ENCODE measurements at regions not wholly inside any gene's neighbourhood (a gene's known extent, or its start where the extent isn't known, plus 50 kb on each side); places are given as distances from the start of the nearest gene placed in this dataset.

DNA sequence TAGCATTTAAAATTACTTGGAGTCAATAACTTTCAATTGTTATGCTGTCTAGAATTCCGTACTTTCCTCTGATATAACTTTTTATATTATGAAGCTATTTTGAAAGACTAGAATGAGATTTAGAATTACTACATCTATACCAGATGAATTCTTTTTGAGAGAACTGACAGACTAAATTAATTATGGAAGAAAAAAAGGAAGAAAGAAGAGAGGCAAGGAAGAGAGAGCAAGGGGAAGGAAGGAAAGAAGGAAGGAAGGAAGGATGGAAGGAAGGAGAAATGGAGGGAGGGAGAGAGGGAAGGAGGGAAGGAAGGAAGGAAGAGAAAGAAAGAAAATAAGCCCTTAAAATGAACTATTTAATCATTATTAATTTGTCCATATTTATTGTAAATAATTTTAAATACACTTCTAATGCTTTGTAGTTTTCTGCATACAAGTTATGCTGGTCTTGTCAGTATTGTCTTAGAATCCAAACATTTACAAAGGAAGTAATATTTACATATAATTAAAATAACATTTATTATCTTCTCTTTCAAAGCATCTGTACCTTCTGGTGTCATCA, 280.4 kb upstream of the HSF2 start:
- H3K4me3 ChIP-seq (ENCODE audit: low read depth in 1 of 2, low read length in 2 of 2) = no peak overlapping the region

DNA sequence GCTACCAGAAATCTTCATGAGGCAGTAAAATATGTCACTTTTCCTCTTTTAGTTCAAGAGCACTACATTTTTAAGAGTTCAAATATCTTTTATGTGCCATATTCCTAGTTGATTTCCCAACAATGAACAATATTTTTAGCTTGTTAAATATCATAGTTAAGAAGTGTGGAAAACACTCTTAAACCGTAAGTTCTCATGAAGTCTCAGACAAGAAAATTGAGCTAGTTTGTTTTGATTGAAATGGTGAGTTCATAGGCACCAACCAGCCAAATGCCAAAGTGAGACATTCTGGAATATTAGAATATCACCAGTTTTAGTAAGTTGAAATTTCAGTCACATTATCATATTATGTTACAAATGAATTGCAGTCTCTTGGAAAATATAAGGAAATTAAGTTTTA, 277.2 kb upstream of the HSF2 start:
- 49 to 51% methylated on average over 1 of the region's 1 CpG for WGBS, 2 donors
- H3K9me3 ChIP-seq (ENCODE audit: control insufficient read depth in 2 of 2, insufficient read depth in 1 of 2, low read depth in 1 of 2, low read length in 1 of 2) = no peaks in the 10 kb centered on the region
- no peaks in the 10 kb centered on the region for H3K36me3 ChIP-seq (ENCODE audit: control insufficient read depth in 2 of 2, insufficient read depth in 2 of 2, low read length in 1 of 2)
- no peak overlapping the region for H3K27ac ChIP-seq (ENCODE audit: low read depth in 2 of 2, low read length in 1 of 2)
- H3K4me3 ChIP-seq (ENCODE audit: low read depth in 1 of 2, low read length in 2 of 2) = no peak overlapping the region
- no peaks in the 10 kb centered on the region for H3K27me3 ChIP-seq (ENCODE audit: control insufficient read depth in 1 of 2, insufficient read depth in 2 of 2, low read length in 2 of 2)
- no peaks in the 10 kb centered on the region for H3K4me1 ChIP-seq (ENCODE audit: control insufficient read depth in 2 of 2, insufficient read depth in 2 of 2, low read length in 1 of 2)

More for the DNA sequence above, 280.4 kb upstream of the HSF2 start:
- 93 to 98% methylated on average over 1 of the region's 1 CpG for WGBS, 2 donors
- Histone ChIP-seq H3K4me1 (ENCODE audit: control insufficient read depth in 2 of 2, insufficient read depth in 2 of 2, low read length in 1 of 2) (no peaks in the 10 kb centered on the region), H3K27me3 (ENCODE audit: control insufficient read depth in 1 of 2, insufficient read depth in 2 of 2, low read length in 2 of 2) (no peaks in the 10 kb centered on the region), H3K36me3 (ENCODE audit: control insufficient read depth in 2 of 2, insufficient read depth in 2 of 2, low read length in 1 of 2) (no peaks in the 10 kb centered on the region), H3K9me3 (ENCODE audit: control insufficient read depth in 2 of 2, insufficient read depth in 1 of 2, low read depth in 1 of 2, low read length in 1 of 2) (no peaks in the 10 kb centered on the region), H3K27ac (ENCODE audit: low read depth in 2 of 2, low read length in 1 of 2) (no peak overlapping the region)

DNA sequence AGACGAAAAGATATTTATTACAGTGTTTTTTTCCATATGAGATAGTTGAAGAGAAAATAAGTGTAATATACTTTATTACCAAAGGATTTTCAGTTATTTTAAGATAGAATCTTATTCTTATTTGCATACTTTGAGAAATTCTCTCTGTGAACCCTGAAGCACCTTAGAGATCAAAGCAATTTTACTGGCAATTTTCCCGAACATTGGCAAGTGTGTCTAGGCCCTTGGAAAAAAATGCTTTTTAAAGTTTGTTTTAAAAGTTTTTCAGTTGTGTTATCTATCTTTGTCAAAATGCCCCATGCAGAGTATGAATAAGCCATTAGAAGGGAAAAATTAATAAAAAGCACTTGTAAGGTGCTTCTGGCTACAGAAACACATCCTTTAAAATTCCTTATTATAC, 276.8 kb upstream of the HSF2 start:
- 31 to 46% methylated on average over 2 of the region's 2 CpGs for WGBS, 2 donors
- Histone ChIP-seq H3K4me1 (ENCODE audit: control insufficient read depth in 2 of 2, insufficient read depth in 2 of 2, low read length in 1 of 2) (no peaks in the 10 kb centered on the region), H3K9me3 (ENCODE audit: control insufficient read depth in 2 of 2, insufficient read depth in 1 of 2, low read depth in 1 of 2, low read length in 1 of 2) (no peaks in the 10 kb centered on the region), H3K4me3 (ENCODE audit: low read depth in 1 of 2, low read length in 2 of 2) (no peak overlapping the region), H3K27ac (ENCODE audit: low read depth in 2 of 2, low read length in 1 of 2) (no peak overlapping the region), H3K36me3 (ENCODE audit: control insufficient read depth in 2 of 2, insufficient read depth in 2 of 2, low read length in 1 of 2) (no peaks in the 10 kb centered on the region), H3K27me3 (ENCODE audit: control insufficient read depth in 1 of 2, insufficient read depth in 2 of 2, low read length in 2 of 2) (no peaks in the 10 kb centered on the region)

GRCh38 chr6:122124908-122125307, 274.5 kb upstream of the HSF2 start:
- WGBS, 2 donors = 89 to 94% methylated on average over 3 of the region's 3 CpGs
- no peak overlapping the region for H3K4me3 ChIP-seq (ENCODE audit: low read depth in 1 of 2, low read length in 2 of 2)

DNA sequence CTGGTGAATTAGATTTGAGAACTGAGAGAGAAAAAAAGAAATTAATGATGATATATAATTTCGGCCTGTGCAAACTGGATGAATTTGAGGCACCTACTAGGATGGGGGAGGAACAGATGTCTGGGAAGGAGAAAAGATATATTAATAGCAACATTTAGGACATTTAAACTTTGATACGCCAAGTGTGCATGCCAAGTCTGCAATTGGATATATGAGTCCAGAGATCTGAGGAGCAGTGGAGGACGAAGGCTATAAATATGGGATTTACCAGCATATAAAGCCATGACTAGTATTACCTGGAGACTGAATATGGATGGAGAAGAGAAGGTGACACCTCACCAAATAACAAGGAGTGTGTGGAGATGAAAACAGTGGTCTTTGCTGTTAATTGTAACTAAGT, 272.6 kb upstream of the HSF2 start:
- no peaks in the 10 kb centered on the region for H3K27me3 ChIP-seq (ENCODE audit: control insufficient read depth in 1 of 2, insufficient read depth in 2 of 2, low read length in 2 of 2)

More at GRCh38 chr6:122124908-122125307, 274.5 kb upstream of the HSF2 start:
- Histone ChIP-seq H3K27ac (ENCODE audit: low read depth in 2 of 2, low read length in 1 of 2) (no peak overlapping the region), H3K9me3 (ENCODE audit: control insufficient read depth in 2 of 2, insufficient read depth in 1 of 2, low read depth in 1 of 2, low read length in 1 of 2) (no peaks in the 10 kb centered on the region), H3K4me1 (ENCODE audit: control insufficient read depth in 2 of 2, insufficient read depth in 2 of 2, low read length in 1 of 2) (no peaks in the 10 kb centered on the region), H3K36me3 (ENCODE audit: control insufficient read depth in 2 of 2, insufficient read depth in 2 of 2, low read length in 1 of 2) (no peaks in the 10 kb centered on the region), H3K27me3 (ENCODE audit: control insufficient read depth in 1 of 2, insufficient read depth in 2 of 2, low read length in 2 of 2) (no peaks in the 10 kb centered on the region)

GRCh38 chr6:122128445-122128844, 271.0 kb upstream of the HSF2 start:
- no peaks in the 10 kb centered on the region for H3K36me3 ChIP-seq (ENCODE audit: control insufficient read depth in 2 of 2, insufficient read depth in 2 of 2, low read length in 1 of 2)
- no peak overlapping the region for H3K4me3 ChIP-seq (ENCODE audit: low read depth in 1 of 2, low read length in 2 of 2)
- no peaks in the 10 kb centered on the region for H3K9me3 ChIP-seq (ENCODE audit: control insufficient read depth in 2 of 2, insufficient read depth in 1 of 2, low read depth in 1 of 2, low read length in 1 of 2)
- H3K27ac ChIP-seq (ENCODE audit: low read depth in 2 of 2, low read length in 1 of 2) = no peak overlapping the region
- H3K27me3 ChIP-seq (ENCODE audit: control insufficient read depth in 1 of 2, insufficient read depth in 2 of 2, low read length in 2 of 2) = no peaks in the 10 kb centered on the region
- 81 to 85% methylated on average over 1 of the region's 1 CpG for WGBS, 2 donors
- no peaks in the 10 kb centered on the region for H3K4me1 ChIP-seq (ENCODE audit: control insufficient read depth in 2 of 2, insufficient read depth in 2 of 2, low read length in 1 of 2)

More for the DNA sequence above, 272.6 kb upstream of the HSF2 start:
- Histone ChIP-seq H3K36me3 (ENCODE audit: control insufficient read depth in 2 of 2, insufficient read depth in 2 of 2, low read length in 1 of 2) (no peaks in the 10 kb centered on the region), H3K27ac (ENCODE audit: low read depth in 2 of 2, low read length in 1 of 2) (no peak overlapping the region), H3K9me3 (ENCODE audit: control insufficient read depth in 2 of 2, insufficient read depth in 1 of 2, low read depth in 1 of 2, low read length in 1 of 2) (no peaks in the 10 kb centered on the region), H3K4me3 (ENCODE audit: low read depth in 1 of 2, low read length in 2 of 2) (no peak overlapping the region), H3K4me1 (ENCODE audit: control insufficient read depth in 2 of 2, insufficient read depth in 2 of 2, low read length in 1 of 2) (no peaks in the 10 kb centered on the region)
- WGBS, 2 donors = 85 to 91% methylated on average over 3 of the region's 3 CpGs

GRCh38 chr6:122129313-122130025, 270.0 kb upstream of the HSF2 start:
- no peaks in the 10 kb centered on the region for H3K27me3 ChIP-seq (ENCODE audit: control insufficient read depth in 1 of 2, insufficient read depth in 2 of 2, low read length in 2 of 2)
- no peak overlapping the region for H3K4me3 ChIP-seq (ENCODE audit: low read depth in 1 of 2, low read length in 2 of 2)
- H3K4me1 ChIP-seq (ENCODE audit: control insufficient read depth in 2 of 2, insufficient read depth in 2 of 2, low read length in 1 of 2) = no peaks in the 10 kb centered on the region
- no peaks in the 10 kb centered on the region for H3K9me3 ChIP-seq (ENCODE audit: control insufficient read depth in 2 of 2, insufficient read depth in 1 of 2, low read depth in 1 of 2, low read length in 1 of 2)
- WGBS, 2 donors = 88 to 94% methylated on average over 1 of the region's 1 CpG
- no peak overlapping the region for H3K27ac ChIP-seq (ENCODE audit: low read depth in 2 of 2, low read length in 1 of 2)
- H3K36me3 ChIP-seq (ENCODE audit: control insufficient read depth in 2 of 2, insufficient read depth in 2 of 2, low read length in 1 of 2) = no peaks in the 10 kb centered on the region

DNA sequence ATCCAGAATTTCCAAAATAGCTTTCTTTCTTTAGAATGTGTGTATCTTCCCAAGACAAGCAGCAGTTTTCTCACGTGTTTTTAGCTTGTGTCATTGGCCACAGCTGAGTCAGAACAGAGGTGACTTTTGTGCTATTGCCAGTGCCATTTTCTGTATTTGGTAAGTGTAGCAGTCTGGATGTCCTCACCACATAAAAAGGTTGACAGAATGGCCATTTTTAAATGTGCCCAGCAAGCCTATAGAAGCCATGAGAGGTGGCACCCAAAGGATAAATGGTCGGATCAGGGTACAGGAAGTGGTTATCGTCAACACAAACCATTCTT, 269.5 kb upstream of the HSF2 start:
- 57 to 59% methylated on average over 3 of the region's 3 CpGs for WGBS, 2 donors

DNA sequence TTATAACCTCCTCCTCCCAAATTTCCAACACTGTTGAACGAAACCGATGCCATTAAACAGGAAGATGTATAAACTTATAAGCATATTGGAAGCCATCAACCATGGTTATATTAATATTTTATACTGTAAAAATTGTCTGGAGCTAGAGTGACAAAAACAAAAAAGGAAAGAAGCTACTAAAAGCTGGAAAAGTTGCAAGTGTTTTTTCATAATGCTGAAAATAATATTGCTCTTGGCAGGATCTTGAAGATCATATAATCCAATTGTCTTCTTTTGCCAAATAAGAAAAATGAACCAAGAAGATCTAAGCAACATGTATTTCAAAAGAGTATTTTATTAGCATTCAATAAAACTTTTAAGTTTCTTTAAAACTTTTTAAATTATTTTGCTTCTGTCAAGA, 268.9 kb upstream of the HSF2 start:
- H3K9me3 ChIP-seq (ENCODE audit: control insufficient read depth in 2 of 2, insufficient read depth in 1 of 2, low read depth in 1 of 2, low read length in 1 of 2) = no peaks in the 10 kb centered on the region
- H3K4me3 ChIP-seq (ENCODE audit: low read depth in 1 of 2, low read length in 2 of 2) = no peak overlapping the region
- H3K4me1 ChIP-seq (ENCODE audit: control insufficient read depth in 2 of 2, insufficient read depth in 2 of 2, low read length in 1 of 2) = no peaks in the 10 kb centered on the region
- no peaks in the 10 kb centered on the region for H3K27me3 ChIP-seq (ENCODE audit: control insufficient read depth in 1 of 2, insufficient read depth in 2 of 2, low read length in 2 of 2)
- 90 to 94% methylated on average over 2 of the region's 2 CpGs for WGBS, 2 donors
- H3K36me3 ChIP-seq (ENCODE audit: control insufficient read depth in 2 of 2, insufficient read depth in 2 of 2, low read length in 1 of 2) = no peaks in the 10 kb centered on the region
- H3K27ac ChIP-seq (ENCODE audit: low read depth in 2 of 2, low read length in 1 of 2) = no peak overlapping the region

More for the DNA sequence above, 269.5 kb upstream of the HSF2 start:
- Histone ChIP-seq H3K9me3 (ENCODE audit: control insufficient read depth in 2 of 2, insufficient read depth in 1 of 2, low read depth in 1 of 2, low read length in 1 of 2) (no peaks in the 10 kb centered on the region), H3K4me1 (ENCODE audit: control insufficient read depth in 2 of 2, insufficient read depth in 2 of 2, low read length in 1 of 2) (no peaks in the 10 kb centered on the region), H3K27ac (ENCODE audit: low read depth in 2 of 2, low read length in 1 of 2) (no peak overlapping the region), H3K27me3 (ENCODE audit: control insufficient read depth in 1 of 2, insufficient read depth in 2 of 2, low read length in 2 of 2) (no peaks in the 10 kb centered on the region), H3K36me3 (ENCODE audit: control insufficient read depth in 2 of 2, insufficient read depth in 2 of 2, low read length in 1 of 2) (no peaks in the 10 kb centered on the region), H3K4me3 (ENCODE audit: low read depth in 1 of 2, low read length in 2 of 2) (no peak overlapping the region)

DNA sequence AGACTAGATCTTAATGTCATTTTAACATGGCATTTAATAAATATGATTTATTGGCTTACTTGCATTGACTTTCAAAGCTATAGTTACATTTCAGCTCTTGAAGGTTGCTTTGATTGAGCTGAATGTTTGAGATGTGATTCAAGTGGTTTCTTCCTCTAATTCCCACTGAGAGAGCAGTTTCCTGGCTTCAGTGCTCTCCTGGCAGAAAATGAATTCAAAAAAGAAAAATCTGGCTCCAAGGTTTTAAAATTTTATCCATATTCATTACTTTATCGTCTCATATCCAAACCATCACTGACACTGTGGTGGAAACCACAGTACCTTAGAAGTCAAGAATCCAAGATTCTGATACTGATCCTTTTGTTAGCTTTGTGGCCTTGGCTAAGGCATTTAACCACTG, 263.1 kb upstream of the HSF2 start:
- H3K36me3 ChIP-seq (ENCODE audit: control insufficient read depth in 2 of 2, insufficient read depth in 2 of 2, low read length in 1 of 2) = no peaks in the 10 kb centered on the region

More for the DNA sequence above, 263.1 kb upstream of the HSF2 start:
- Histone ChIP-seq H3K9me3 (ENCODE audit: control insufficient read depth in 2 of 2, insufficient read depth in 1 of 2, low read depth in 1 of 2, low read length in 1 of 2) (no peaks in the 10 kb centered on the region), H3K27ac (ENCODE audit: low read depth in 2 of 2, low read length in 1 of 2) (no peak overlapping the region), H3K4me3 (ENCODE audit: low read depth in 1 of 2, low read length in 2 of 2) (no peak overlapping the region), H3K4me1 (ENCODE audit: control insufficient read depth in 2 of 2, insufficient read depth in 2 of 2, low read length in 1 of 2) (no peaks in the 10 kb centered on the region), H3K27me3 (ENCODE audit: control insufficient read depth in 1 of 2, insufficient read depth in 2 of 2, low read length in 2 of 2) (no peaks in the 10 kb centered on the region)
- 36 to 49% methylated on average over 1 of the region's 1 CpG for WGBS, 2 donors

Measured in esophagus (tissue), 2 donors.